Stimulated activated CD8-positive, alpha-beta memory T cell treated with anti-CD3 and anti-CD28 coated beads, Interleukin-4, amount 100 ng/mL, for 48 hours (primary cell): ENCODE measurements at regions not wholly inside any gene's neighbourhood (a gene's known extent, or its start where the extent isn't known, plus 50 kb on each side); places are given as distances from the start of the nearest gene placed in this dataset.

Experiments
- DNase-seq: peaks from one replicate; pipeline ENCODE4 v3.0.0-alpha.2; 2020

DNA sequence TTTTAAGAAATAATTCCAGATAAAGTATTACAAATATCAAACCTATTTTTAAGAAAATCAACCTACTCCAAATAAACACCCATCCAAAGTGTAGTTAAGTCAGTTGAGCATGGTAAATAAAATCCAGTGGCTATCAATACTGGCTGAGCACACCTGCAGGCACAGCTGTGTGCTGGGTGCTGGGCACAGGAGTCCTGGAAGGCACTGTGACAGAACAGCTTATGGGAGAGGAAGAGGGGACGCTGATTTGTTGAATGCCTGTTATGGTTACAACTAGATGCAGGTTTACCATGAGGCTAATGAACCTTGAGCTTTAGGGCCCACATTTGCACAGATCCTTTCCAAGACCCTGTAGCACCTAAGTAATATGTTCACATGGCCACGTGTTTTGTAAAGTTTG, 202.7 kb downstream of the MTX2 start:
- no peak for DNase-seq

DNA sequence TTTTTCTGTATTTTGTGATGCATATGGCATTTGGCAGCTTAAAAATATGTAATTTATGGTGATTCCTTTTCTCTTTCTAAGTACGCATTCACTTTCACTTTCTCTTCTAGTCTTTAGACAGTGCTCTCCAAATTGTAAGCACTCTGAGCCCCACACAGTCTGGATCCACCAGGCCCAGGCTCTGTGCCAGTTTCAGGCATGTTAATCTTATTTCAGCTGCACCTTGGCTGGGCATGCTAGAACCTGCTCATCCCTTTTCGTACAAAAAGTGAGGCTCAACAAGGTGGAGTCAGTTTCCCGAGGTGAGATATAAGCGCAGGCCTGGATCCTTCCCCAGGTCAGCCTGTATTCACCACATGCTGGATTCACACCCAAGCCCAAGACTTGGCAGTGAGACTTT, 203.9 kb downstream of the MTX2 start:
- peak; percentile 28 for DNase-seq

DNA sequence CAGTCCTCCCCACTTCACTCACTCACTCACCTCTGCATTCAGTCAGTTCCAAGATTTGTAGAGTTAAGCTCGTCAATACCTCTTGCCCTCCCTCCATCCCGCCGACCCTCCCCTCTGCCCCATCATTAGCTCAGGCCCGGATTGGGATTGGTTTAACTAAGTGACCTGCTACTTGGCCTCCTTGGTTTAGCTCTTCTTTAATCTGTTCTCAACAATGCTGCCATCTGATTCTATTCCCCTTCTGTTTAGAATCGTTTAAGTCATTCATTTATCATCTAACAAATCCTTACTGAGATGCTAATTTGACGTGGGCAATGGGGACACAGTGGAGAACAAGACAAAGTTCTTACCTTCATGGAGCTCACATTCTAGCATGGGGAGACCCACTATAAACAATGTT, 204.6 kb downstream of the MTX2 start:
- no peak for DNase-seq

DNA sequence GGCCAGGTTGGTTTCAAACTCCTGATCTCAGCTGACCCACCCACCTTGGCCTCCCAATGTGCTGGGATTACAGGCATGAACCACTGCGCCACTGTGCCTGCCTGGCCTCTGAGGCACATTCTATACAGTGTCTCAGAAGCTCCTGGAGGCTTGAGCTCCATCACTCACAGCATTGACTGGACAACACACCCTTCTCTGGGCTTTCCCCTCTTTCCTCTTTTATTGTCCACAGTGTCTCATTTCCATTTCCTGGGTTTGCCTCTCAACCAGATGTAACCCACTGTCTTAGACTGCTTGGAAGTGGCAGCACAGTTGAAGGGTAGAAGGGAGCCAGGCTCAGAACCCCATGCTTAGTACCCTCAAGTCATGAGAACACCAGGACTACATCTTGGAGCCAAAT, 208.1 kb downstream of the MTX2 start:
- no peak for DNase-seq

DNA sequence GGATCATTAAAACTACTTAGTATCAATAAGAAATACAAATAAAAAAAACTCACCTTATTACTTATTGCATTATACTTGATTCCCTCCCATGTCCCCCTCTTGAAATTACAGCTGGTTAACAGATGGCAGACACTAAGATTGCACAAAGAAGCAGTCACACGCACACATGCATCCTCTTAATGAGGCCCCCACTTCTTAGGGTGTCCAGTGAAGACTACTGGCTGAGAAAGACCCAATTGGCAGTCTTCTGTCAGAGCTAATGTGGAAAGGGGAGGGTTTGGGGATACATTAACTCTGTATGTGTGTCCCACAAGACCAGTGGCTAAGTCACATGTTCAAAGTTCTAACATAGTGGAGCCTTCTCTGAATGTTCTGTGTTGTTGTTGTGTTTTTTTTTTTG, 210.7 kb downstream of the MTX2 start:
- no peak for DNase-seq

DNA sequence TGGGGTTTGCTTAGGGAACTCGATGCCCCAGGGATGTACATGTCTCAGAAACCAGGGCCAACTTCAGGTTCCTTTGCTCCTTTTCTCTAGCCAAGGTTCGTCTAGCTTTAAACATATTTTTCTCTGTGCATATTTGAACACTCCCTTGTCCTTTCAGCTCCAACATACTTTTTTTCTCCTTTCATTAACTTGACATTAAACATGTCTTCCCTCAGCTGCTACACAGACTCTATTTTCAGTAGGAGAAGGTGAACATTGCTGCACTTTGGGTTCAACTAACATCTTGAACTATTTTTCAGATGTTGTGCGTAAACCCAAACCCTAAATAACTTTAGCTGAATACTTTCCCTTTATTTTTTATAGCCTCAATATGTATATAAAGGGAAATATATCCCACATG, 212.9 kb downstream of the MTX2 start:
- DNase-seq, result no peak

DNA sequence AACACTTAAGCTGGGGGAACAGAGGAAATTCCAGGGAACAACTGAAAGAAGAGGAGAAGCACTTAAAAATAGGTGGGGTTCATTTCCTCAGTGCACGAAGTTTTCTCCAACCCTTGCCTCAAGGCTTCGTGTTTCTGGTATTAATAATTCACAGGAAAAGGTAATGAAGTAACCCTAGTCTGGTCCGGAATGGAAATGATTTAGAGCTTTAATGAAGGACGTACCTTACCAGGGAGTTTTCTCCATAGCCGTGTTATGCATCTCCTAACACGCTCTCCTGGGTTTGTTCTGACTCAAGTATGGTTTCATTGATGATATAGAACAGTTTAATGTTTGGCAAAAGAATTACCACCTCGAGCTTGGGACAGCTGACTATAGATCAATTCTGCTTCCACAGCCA, 214.2 kb downstream of the MTX2 start:
- no peak for DNase-seq

DNA sequence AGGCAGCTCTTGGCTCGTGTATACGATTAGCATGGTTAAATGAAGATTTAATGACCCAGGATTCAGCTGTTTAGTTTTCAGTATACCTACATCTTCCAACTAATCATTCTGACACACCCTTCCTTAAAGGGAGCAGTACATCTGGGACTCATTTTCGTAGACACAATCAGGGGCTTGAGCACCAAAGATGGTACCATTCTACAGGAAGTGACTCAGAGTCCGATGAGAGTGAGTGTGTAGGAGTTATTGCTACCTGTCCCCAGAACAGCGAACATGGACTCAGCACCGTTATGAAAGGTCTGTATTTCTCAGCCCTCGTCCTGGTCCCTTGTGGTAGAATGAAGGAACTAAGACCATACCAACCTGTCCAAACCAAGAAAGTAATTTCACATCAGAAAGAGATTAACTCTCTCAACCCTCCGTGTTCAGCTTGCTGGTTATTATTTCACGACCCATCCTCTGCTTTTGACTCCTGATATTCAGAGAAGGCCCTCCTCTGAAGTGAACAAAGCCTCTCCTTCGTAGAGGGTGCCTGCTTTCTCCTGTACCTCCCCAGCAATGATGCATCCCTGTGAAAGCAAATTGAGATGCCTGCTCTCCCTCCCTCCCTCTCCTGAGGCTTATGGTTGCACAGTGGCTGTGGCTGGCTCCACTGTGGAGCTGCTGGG, 214.8 kb downstream of the MTX2 start:
- DNase-seq, result no peak

DNA sequence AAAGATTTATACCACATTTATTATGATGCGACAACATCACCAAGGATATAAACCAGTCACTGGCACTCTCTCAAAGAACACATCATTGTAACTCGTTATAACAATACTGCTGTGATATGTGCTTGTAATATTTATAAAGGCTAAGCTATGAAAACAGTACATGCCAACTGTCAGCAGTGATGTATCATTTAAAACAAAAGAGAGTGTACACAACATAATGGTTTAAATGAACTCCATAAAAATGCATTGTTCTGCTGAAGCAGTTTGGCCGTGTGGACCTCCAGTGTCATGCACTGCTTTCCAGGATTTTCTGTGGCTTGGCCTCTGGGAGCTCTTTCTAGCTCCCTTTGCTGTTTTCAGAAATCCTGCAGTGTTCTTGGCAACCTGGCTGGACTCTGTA, 215.6 kb downstream of the MTX2 start:
- DNase-seq, result no peak

DNA sequence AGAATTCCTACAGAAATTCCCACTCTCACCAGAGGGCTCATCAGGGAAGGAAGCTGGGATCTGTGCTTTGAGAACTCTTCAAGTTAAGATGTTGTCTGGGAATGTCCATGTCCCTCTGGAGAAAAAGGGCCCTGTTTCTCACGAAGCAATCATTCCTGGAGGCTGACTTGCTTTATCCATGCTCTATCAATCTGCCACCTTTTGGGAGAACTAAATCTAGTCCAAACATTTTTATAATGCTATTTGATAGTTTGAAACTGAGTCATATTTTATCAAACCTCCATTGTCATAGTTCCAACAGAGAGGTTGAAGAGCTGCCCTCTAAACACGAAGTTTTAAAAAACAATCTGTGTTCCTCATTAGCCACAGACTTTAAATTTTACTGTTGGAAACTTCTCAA, 219.2 kb downstream of the MTX2 start:
- DNase-seq, result no peak

DNA sequence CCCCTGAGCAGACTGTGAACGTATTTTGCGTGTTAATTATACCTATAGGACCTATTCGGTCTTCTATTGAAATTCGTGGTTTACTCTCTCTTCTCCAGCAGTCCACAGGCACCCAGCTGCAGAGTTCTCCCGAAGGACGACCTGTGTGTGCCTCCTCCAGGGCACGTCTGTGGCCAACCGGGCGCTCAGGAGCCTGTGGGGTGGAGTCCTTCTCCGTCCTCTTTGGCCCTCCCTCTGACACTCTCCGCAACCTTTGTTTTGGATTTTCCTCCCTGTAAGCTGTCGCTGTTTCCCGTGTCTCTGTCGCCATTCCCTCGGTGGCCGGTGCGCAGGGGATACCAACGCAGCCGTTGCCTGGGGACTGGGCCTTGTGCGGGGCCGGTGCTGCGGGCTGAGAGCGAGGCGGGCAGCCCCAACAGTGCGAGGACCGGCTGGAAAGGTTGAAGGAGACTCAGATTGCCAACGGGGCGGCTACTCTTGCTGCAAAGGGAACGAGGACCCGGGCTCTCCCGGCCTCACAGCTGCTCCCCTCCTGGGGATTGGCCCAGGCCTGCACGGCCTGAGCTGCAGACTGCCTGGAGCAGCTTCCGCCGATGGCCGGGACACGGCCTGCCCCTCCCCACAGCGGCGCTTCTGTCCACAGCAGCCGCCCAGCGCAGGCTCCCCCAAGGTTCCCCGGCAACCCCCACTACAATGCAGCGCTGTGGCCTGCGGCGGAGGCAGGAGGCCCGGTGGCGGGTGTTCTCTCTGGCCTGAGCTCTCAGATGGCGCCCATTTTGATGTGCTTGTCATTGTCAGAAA, 221.0 kb downstream of the MTX2 start:
- no peak for DNase-seq

DNA sequence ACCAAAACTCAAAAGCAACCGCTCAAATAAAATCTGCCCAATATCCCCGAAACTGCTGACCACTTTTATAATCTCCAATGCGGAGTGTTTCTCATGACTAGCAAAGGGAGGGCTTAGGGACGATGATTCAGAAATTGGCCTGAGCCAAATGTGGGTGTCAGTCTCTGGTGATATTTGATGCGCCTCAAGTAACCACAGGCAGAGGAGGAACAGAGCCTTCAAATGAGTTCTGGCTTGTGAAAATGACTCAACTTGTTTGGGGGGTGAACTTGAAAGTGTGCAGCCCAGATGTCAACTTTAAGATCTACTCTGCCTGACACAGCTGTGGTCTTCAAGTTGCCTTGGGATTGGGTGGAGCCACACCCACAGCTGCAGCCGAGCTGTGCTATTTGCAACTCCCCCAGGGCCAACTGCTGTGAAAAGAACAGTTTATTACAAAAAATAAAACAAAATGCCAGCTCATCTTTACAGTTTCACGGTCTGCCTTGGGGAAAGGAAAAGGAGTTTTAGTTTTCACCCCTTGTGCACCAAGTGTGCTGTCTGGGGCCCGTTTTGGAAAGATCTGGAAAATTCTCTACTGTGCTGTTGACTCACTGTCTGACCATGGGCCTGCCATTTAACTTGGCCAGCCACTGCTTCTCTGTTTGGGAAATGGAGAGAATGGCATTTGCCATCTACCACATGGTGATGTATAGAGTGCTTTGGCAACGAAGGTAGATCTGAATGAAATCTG, 222.1 kb downstream of the MTX2 start:
- DNase-seq, result peak; percentile 56

DNA sequence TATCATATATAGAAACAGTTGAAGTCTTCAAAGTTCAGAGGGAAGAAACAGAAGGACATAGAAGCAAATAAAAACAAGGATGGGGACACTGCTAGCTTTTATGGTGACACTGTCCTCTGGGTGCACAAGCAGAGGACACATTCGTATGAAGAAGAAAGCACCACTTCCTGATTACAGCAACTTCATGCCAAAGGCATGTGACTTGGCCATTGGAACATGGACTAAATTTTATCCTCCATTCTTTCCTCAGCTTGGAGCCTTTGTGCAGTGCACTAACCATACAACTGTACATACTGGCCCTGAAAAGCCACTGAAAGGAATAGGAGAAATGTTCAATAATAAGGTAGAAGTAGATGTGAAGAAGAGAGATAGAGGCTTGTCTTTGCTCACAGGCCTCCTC, 223.3 kb downstream of the MTX2 start:
- no peak for DNase-seq

DNA sequence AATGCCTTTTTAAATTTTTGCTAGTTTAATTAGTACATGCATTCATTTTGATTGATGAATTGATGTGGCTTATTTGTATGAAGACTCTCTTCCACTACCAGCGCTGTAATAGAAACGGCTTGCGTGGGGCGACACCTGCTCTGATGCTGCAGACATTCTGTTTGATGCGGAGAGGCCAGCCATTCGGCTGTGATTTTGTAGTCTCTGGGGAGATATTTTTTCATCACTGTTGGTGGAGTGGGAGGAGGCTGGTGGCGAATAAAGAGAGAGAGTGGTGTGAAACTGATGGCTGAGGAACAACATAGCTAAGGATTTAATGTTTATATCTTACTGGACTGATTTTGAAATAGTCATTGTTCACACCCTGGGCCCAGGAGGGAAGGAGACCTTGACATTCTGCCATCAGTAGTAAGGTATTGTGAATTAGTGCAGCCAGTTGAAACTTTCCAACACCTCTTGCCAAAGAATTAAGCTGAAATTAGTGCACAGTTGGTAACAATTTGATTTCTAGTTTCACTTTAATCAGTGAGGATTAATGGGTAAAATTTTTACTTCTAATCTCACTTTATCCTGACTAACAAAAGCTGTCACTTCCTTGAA, 224.1 kb downstream of the MTX2 start:
- no peak for DNase-seq

DNA sequence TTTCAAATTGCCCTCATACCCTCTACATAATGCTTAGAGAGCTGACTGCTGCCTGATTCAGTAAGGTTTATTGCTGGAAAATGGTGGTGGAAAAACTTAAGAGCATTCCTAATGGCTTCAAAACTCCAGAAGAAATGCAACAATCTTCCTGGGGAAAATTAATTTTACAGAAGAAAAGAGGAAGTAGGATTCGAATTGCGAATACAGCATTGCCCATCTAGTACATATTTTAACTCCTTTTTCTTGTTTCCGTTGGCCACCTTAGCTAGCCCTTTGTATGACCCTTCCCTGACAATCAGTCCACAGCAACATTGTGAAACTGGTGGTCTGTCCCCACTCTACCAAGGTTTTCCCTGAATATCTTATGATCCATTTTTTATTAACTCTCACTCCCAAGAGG, 224.7 kb downstream of the MTX2 start:
- DNase-seq, result no peak

DNA sequence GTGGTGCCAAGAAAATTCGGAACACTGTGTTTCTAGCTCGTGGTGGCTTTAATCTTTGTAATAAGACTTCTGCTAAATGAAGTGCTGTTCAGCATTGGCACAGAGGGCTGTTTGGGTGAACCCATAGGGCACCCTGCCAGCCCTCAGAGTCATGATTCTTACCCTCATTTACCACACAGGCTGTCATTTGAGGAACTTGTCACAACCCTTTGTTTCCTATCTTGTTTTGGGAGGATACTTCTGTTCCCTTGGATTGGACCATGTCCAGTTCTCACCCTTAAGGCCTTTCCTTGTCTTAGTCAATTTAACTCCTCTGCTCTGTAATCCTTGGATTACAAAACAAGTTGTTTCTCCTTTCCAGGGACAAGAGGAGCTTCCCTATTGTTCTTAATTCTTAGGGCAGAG, 225.7 kb downstream of the MTX2 start:
- no peak for DNase-seq

DNA sequence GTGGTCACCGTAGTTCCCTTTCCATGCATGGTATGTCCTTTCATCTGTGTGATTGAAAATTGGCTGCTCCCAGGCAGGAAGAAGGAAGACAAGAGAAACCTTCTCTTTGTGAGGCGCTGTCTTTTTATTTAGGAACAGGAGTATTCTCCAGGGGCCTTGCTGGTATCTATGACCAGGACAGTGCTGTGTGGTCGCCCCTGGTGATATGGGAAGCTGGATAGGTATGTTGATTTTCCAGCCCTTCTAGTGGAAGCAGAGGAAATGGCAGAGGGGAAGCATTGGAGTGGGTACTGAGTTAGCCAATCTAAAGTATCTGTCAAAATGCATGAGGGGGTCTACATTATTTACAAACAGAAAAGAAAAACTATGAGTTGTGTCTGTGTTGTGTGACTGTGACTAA, 226.6 kb downstream of the MTX2 start:
- DNase-seq, result no peak

DNA sequence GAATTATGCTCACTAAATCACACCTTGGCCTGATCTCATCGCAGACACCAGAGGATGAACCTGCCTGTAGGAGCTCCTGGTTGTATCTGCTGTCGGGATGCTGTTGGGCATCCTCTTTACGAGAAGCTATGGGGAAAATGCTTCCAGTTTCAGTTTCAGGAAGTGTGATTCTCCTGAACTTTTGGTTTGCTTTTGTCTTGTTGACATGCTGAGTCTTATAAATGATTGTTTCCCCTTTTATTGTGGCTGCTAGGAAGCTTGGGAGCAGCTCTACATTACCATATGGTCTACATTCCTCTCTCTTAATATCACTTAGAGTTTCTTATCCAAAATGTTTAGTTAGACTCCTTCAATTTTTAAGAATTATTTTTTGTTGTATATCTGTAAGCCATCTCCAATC, 227.5 kb downstream of the MTX2 start:
- DNase-seq, result no peak

DNA sequence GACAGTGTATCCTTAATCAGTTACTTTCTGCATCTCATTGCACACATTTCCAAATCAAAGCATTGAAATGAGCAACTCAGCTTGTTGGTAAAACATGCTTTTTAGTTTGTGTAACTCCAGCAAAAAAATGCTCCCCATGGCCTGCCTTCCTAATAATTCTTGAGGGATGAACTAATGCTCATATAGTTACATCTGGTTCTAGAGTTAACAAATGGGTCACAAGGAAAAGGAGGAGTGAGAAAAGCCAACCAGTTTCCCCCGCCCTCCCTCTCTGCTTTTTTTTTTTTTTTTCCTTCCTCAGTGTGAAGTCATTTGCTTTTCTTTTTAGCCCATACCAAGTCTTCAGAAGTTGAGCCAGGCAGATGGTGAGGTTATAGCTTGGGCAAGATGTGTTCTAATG, 231.7 kb downstream of the MTX2 start:
- DNase-seq, result no peak

DNA sequence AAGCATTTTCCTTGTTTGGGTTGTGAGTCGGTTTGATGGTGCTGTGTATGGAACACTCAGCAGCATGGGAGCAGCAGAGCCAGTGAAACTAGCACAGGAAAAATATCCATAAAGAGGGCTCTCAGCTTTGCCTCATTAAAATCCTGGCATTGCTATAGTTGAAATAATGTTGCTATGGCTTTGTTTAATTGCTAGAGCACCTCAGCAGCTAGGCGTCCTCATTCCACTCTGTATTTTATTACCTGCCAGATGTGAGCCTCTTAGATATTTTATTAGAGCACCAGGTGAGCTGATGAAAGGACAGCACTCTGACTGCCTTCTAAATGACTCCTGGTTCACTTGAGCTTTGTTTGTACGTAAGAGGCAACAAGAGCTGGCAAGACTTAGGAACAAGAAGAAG, 232.4 kb downstream of the MTX2 start:
- no peak for DNase-seq

DNA sequence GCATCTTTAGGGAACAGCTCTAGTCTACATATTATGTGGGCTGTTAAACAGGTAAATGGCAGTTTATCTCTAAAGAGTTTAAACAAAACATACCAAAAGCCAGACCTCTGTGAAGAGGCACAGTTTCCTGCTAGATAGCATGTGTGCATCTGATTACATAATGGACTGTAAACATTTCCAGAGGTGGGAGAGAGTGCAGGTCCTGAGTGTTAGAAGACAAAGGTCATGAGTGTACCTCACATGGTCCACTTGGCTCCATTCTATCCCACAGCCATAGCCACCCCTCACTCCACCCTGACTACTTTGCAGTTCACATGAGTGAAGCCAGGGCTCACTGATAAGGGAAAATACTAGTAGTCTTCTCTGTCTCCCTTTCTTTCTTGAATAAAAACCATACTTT, 233.4 kb downstream of the MTX2 start:
- DNase-seq, result no peak

DNA sequence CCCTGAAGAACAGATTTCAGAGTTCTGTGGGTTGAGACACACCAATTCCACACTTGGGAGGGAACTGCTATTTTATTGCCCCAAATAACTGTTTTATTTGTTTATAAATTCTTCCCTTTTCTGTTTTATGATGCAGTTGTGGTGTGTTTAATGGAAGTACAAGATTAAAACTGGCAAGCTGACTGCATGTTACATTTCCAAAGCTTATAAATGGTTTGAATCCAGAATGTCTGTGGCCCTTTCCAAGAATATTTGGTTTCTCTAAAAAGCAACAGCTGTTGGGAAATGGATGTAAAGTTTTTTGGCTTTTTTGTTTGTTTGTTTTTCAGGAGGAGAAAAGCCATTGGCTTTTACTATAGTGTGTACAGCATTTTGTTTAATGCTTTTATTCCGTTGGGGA, 234.5 kb downstream of the MTX2 start:
- no peak for DNase-seq

DNA sequence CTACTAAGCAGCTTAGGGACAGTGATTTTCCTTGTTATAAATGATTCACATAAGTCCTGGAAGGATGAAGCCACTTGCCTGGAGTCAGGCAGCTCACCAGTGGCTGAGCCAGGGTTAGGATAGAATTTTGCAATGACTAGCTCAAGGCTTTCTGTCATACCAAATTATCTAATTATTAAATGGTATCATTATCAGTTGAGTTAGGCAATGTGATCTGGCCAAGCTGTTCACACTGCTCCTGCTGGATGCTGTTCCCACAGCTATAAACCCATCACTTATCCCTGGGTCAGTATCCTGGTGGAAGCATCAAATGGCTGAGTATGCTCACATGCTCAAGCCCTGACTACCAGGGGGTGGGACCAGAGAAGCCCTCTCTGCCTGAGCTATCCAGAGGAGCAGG, 235.2 kb downstream of the MTX2 start:
- no peak for DNase-seq

DNA sequence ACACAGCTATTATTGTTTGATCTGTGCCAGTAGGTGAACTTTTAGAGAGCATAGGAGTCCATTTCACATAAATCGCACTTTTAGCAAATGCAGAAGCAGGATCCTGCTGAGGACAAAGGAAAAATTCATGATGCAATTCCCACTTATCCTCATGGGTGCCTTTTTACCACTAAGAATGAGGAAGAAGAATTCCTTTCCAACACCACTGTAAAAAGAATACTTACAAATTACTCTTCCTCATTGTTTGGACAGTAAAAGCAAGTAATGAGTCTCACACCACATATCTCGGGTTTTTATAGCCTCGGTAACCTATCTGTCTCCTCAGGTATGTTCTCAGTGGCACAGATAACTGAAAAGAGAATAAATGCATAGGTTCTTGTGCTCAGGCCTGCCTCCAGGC, 238.5 kb downstream of the MTX2 start:
- no peak for DNase-seq
